ENCODE measurements at regions not wholly inside any gene's neighbourhood (a gene's known extent, or its start where the extent isn't known, plus 50 kb on each side); places are given as distances from the start of the nearest gene placed in this dataset.

DNA sequence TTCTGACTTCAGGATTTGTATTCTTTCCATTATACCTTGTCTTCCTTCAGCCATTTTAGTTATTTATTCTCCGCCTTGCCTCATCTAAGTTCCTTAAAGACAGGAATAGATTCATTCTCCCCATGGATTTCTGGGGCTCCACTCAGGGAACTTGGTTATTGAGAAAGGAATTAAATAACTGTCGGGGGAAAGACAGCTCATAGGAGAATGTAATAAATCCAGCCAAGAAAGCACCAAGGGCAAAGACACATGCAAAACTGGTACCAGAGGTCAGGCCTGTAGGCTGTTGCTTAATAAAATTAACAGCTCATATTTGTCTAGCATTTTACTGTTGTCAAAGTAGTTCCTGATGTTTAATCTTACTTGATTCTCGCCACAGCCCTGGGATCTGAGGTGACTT is 357.2 kb downstream of the TMEM38B start:
- H3K9me3 ChIP-seq (ENCODE audit: low read depth), result no peaks in the 10 kb centered on the region
- no peaks in the 10 kb centered on the region for H3K36me3 Mint-ChIP-seq
- H3K36me3 ChIP-seq, result no peaks in the 10 kb centered on the region
- no peaks in the 10 kb centered on the region for H4K20me1 ChIP-seq (ENCODE audit: low read depth)
- no peak for DNase-seq (ENCODE audit: low spot score)
- peaks cover 9% of the 10 kb centered on the region for H3K4me1 ChIP-seq
- TF ChIP-seq, protein P1, sequence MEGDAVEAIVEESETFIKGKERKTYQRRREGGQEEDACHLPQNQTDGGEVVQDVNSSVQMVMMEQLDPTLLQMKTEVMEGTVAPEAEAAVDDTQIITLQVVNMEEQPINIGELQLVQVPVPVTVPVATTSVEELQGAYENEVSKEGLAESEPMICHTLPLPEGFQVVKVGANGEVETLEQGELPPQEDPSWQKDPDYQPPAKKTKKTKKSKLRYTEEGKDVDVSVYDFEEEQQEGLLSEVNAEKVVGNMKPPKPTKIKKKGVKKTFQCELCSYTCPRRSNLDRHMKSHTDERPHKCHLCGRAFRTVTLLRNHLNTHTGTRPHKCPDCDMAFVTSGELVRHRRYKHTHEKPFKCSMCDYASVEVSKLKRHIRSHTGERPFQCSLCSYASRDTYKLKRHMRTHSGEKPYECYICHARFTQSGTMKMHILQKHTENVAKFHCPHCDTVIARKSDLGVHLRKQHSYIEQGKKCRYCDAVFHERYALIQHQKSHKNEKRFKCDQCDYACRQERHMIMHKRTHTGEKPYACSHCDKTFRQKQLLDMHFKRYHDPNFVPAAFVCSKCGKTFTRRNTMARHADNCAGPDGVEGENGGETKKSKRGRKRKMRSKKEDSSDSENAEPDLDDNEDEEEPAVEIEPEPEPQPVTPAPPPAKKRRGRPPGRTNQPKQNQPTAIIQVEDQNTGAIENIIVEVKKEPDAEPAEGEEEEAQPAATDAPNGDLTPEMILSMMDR (IDR thresholded peaks at IDR 0.05), result no peak
- TF ChIP-seq EZH2phosphoT487 (IDR thresholded peaks at IDR 0.05) (no peak), EZH2 (IDR thresholded peaks at IDR 0.05) (no peak)
- peaks cover 11% of the 10 kb centered on the region for H3K4me1 Mint-ChIP-seq
- H3K27me3 Mint-ChIP-seq (ENCODE audit: insufficient read depth, low read depth), result no peaks in the 10 kb centered on the region
- no peak overlapping the region for H3K9ac ChIP-seq
- peaks cover 5% of the 10 kb centered on the region for H3K9me3 Mint-ChIP-seq
- H2AFZ ChIP-seq (replicated peaks), result peak overlapping the region; percentile 76
- no peaks in the 10 kb centered on the region for H3F3A ChIP-seq (ENCODE audit: low read depth)
- no peaks in the 10 kb centered on the region for H3K79me2 ChIP-seq (ENCODE audit: low read depth)
- no peak overlapping the region for H3K4me2 ChIP-seq
- no peak overlapping the region for H3K27ac ChIP-seq
- no peaks in the 10 kb centered on the region for H3K27me3 ChIP-seq
- H3K4me3 Mint-ChIP-seq, result no peak overlapping the region
- no peak overlapping the region for H3K27ac Mint-ChIP-seq
- H3K4me3 ChIP-seq, result no peak overlapping the region

DNA sequence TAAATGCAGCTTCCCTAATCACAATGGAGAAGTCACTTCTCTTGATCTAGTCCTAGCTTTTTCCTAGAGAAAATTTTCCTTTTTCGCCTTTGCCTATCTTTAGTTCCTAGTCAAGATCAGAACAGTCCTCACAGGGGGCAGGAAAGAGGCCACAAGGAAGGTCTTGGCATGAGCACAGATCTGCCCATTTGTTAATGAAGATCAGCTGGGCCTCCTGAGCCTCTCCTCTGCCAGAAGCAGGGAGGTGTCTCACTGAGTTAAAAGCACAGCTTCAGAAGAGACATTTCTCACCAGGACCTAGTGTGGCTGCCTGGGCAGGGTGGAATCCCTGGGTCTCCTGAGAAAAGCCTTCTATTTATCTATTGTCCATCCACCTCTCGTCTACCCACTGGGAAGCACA is 357.8 kb downstream of the TMEM38B start:
- no peaks in the 10 kb centered on the region for H3K79me2 ChIP-seq (ENCODE audit: low read depth)
- no peak for DNase-seq (ENCODE audit: low spot score)
- no peaks in the 10 kb centered on the region for H3F3A ChIP-seq (ENCODE audit: low read depth)
- H3K27me3 ChIP-seq, result no peaks in the 10 kb centered on the region
- H3K36me3 Mint-ChIP-seq, result no peaks in the 10 kb centered on the region
- H3K36me3 ChIP-seq, result no peaks in the 10 kb centered on the region
- no peaks in the 10 kb centered on the region for H4K20me1 ChIP-seq (ENCODE audit: low read depth)
- H3K4me1 ChIP-seq, result peaks cover 9% of the 10 kb centered on the region
- H3K27me3 Mint-ChIP-seq (ENCODE audit: insufficient read depth, low read depth), result no peaks in the 10 kb centered on the region
- H3K4me3 ChIP-seq, result no peak overlapping the region
- TF ChIP-seq EZH2 (IDR thresholded peaks at IDR 0.05), result no peak
- TF ChIP-seq, protein P1 (IDR thresholded peaks at IDR 0.05), result no peak
- no peak for TF ChIP-seq EZH2phosphoT487 (IDR thresholded peaks at IDR 0.05)
- no peaks in the 10 kb centered on the region for H3K9me3 ChIP-seq (ENCODE audit: low read depth)
- no peak overlapping the region for H3K4me3 Mint-ChIP-seq
- H3K9ac ChIP-seq, result no peak overlapping the region
- H3K27ac ChIP-seq, result no peak overlapping the region
- peak overlapping the region; percentile 76 for H2AFZ ChIP-seq (replicated peaks)
- peak overlapping the region; percentile 76 for H3K27ac Mint-ChIP-seq
- peaks cover 11% of the 10 kb centered on the region for H3K4me1 Mint-ChIP-seq
- no peak overlapping the region for H3K4me2 ChIP-seq
- H3K9me3 Mint-ChIP-seq, result peaks cover 4% of the 10 kb centered on the region

DNA sequence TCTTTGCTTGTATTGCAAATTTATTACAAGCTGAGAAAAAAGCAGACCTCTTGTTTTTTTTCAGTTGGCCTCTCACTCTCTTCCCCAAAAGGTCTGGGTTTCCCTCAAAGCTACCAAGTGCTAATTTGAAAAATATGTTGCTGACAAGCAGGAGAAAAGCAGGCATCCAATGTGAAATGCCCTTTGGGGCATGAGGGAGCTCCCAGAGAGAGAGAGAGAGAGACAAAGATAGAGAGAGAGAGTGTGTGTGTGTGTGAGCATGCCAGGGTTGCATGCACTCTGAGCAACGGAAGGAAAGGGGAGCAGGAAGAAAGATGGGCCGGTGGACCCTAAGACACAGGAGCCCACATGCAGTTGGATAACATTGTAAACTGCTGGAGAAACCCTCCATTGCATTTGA is 358.4 kb downstream of the TMEM38B start:
- Histone ChIP-seq H3K36me3 (no peaks in the 10 kb centered on the region), H2AFZ (replicated peaks) (peak overlapping the region; percentile 76), H3F3A (ENCODE audit: low read depth) (no peaks in the 10 kb centered on the region), H3K9ac (no peak overlapping the region), H4K20me1 (ENCODE audit: low read depth) (no peaks in the 10 kb centered on the region), H3K4me2 (no peak overlapping the region), H3K27ac (no peak overlapping the region), H3K79me2 (ENCODE audit: low read depth) (no peaks in the 10 kb centered on the region), H3K4me3 (no peak overlapping the region), H3K27me3 (no peaks in the 10 kb centered on the region), H3K9me3 (ENCODE audit: low read depth) (no peaks in the 10 kb centered on the region), H3K4me1 (peaks cover 9% of the 10 kb centered on the region)
- H3K4me3 Mint-ChIP-seq, result no peak overlapping the region
- H3K36me3 Mint-ChIP-seq, result no peaks in the 10 kb centered on the region
- DNase-seq (ENCODE audit: low spot score), result no peak
- H3K4me1 Mint-ChIP-seq, result peaks cover 11% of the 10 kb centered on the region
- TF ChIP-seq, protein P1 (IDR thresholded peaks at IDR 0.05), result no peak
- no peak for TF ChIP-seq EZH2 (IDR thresholded peaks at IDR 0.05)
- no peak for TF ChIP-seq EZH2phosphoT487 (IDR thresholded peaks at IDR 0.05)
- no peaks in the 10 kb centered on the region for H3K27me3 Mint-ChIP-seq (ENCODE audit: insufficient read depth, low read depth)
- no peak overlapping the region for H3K27ac Mint-ChIP-seq
- H3K9me3 Mint-ChIP-seq, result peaks cover 3% of the 10 kb centered on the region

All from neural progenitor cell (in vitro differentiated cells).